ENCODE measurements at regions not wholly inside any gene's neighbourhood (a gene's known extent, or its start where the extent isn't known, plus 50 kb on each side); places are given as distances from the start of the nearest gene placed in this dataset.
"Not testable (repeated sequence)": the region's sequence is repeated elsewhere in the genome, so short reads cannot be mapped to it uniquely, and the experiment has no call there.

GRCh38 chr17:70582777-70583176 lies 413.4 kb downstream of the KCNJ2 start:
- no peak for DNase-seq
- Histone ChIP-seq H3K27ac (ENCODE audit: insufficient read depth, low read length, poor library complexity, severe bottlenecking) (no peak overlapping the region), H3K27me3 (replicated peaks; ENCODE audit: control insufficient read depth, insufficient read depth, low read length, poor library complexity, severe bottlenecking) (no peaks in the 10 kb centered on the region), H3K4me3 (ENCODE audit: insufficient read depth, low read depth, low read length, poor library complexity, severe bottlenecking) (no peak overlapping the region), H3K36me3 (ENCODE audit: control insufficient read depth, insufficient read depth, low read length) (no peaks in the 10 kb centered on the region), H3K9me3 (ENCODE audit: control insufficient read depth, low read length) (no peaks in the 10 kb centered on the region), H3K4me1 (ENCODE audit: control insufficient read depth, insufficient read depth, low read length, poor library complexity, severe bottlenecking) (no peaks in the 10 kb centered on the region)

GRCh38 chr17:70584255-70584654 lies 414.9 kb downstream of the KCNJ2 start:
- H3K4me3 ChIP-seq (ENCODE audit: insufficient read depth, low read depth, low read length, poor library complexity, severe bottlenecking), result no peak overlapping the region
- H3K36me3 ChIP-seq (ENCODE audit: control insufficient read depth, insufficient read depth, low read length), result no peaks in the 10 kb centered on the region
- no peaks in the 10 kb centered on the region for H3K27me3 ChIP-seq (replicated peaks; ENCODE audit: control insufficient read depth, insufficient read depth, low read length, poor library complexity, severe bottlenecking)
- H3K4me1 ChIP-seq (ENCODE audit: control insufficient read depth, insufficient read depth, low read length, poor library complexity, severe bottlenecking), result no peaks in the 10 kb centered on the region
- H3K9me3 ChIP-seq (ENCODE audit: control insufficient read depth, low read length), result no peaks in the 10 kb centered on the region
- DNase-seq, result no peak
- H3K27ac ChIP-seq (ENCODE audit: insufficient read depth, low read length, poor library complexity, severe bottlenecking), result no peak overlapping the region

GRCh38 chr17:70588003-70588402 lies 418.7 kb downstream of the KCNJ2 start:
- H3K36me3 ChIP-seq (ENCODE audit: control insufficient read depth, insufficient read depth, low read length), result no peaks in the 10 kb centered on the region
- no peaks in the 10 kb centered on the region for H3K9me3 ChIP-seq (ENCODE audit: control insufficient read depth, low read length)
- no peaks in the 10 kb centered on the region for H3K4me1 ChIP-seq (ENCODE audit: control insufficient read depth, insufficient read depth, low read length, poor library complexity, severe bottlenecking)
- H3K27ac ChIP-seq (ENCODE audit: insufficient read depth, low read length, poor library complexity, severe bottlenecking), result no peak overlapping the region
- H3K4me3 ChIP-seq (ENCODE audit: insufficient read depth, low read depth, low read length, poor library complexity, severe bottlenecking), result no peak overlapping the region
- no peaks in the 10 kb centered on the region for H3K27me3 ChIP-seq (replicated peaks; ENCODE audit: control insufficient read depth, insufficient read depth, low read length, poor library complexity, severe bottlenecking)
- no peak for DNase-seq

- no peaks in the 10 kb centered on the region for H3K27me3 ChIP-seq (replicated peaks; ENCODE audit: control insufficient read depth, insufficient read depth, low read length, poor library complexity, severe bottlenecking)
- DNase-seq, result no peak
- no peaks in the 10 kb centered on the region for H3K36me3 ChIP-seq (ENCODE audit: control insufficient read depth, insufficient read depth, low read length)
- no peak overlapping the region for H3K4me3 ChIP-seq (ENCODE audit: insufficient read depth, low read depth, low read length, poor library complexity, severe bottlenecking)
- no peaks in the 10 kb centered on the region for H3K9me3 ChIP-seq (ENCODE audit: control insufficient read depth, low read length)
- no peaks in the 10 kb centered on the region for H3K4me1 ChIP-seq (ENCODE audit: control insufficient read depth, insufficient read depth, low read length, poor library complexity, severe bottlenecking)
- no peak overlapping the region for H3K27ac ChIP-seq (ENCODE audit: insufficient read depth, low read length, poor library complexity, severe bottlenecking)
Measured at GRCh38 chr17:70597774-70598173, 428.4 kb downstream of the KCNJ2 start.

GRCh38 chr17:70599198-70599597 lies 429.9 kb downstream of the KCNJ2 start:
- H3K27me3 ChIP-seq (replicated peaks; ENCODE audit: control insufficient read depth, insufficient read depth, low read length, poor library complexity, severe bottlenecking), result no peaks in the 10 kb centered on the region
- no peaks in the 10 kb centered on the region for H3K36me3 ChIP-seq (ENCODE audit: control insufficient read depth, insufficient read depth, low read length)
- no peak overlapping the region for H3K27ac ChIP-seq (ENCODE audit: insufficient read depth, low read length, poor library complexity, severe bottlenecking)
- no peak overlapping the region for H3K4me3 ChIP-seq (ENCODE audit: insufficient read depth, low read depth, low read length, poor library complexity, severe bottlenecking)
- DNase-seq, result no peak
- H3K4me1 ChIP-seq (ENCODE audit: control insufficient read depth, insufficient read depth, low read length, poor library complexity, severe bottlenecking), result no peaks in the 10 kb centered on the region
- no peaks in the 10 kb centered on the region for H3K9me3 ChIP-seq (ENCODE audit: control insufficient read depth, low read length)

GRCh38 chr17:70599945-70600344 lies 430.6 kb downstream of the KCNJ2 start:
- H3K27ac ChIP-seq (ENCODE audit: insufficient read depth, low read length, poor library complexity, severe bottlenecking); DNase-seq; H3K4me1 ChIP-seq (ENCODE audit: control insufficient read depth, insufficient read depth, low read length, poor library complexity, severe bottlenecking); H3K9me3 ChIP-seq (ENCODE audit: control insufficient read depth, low read length); H3K36me3 ChIP-seq (ENCODE audit: control insufficient read depth, insufficient read depth, low read length); H3K27me3 ChIP-seq (replicated peaks; ENCODE audit: control insufficient read depth, insufficient read depth, low read length, poor library complexity, severe bottlenecking); H3K4me3 ChIP-seq (ENCODE audit: insufficient read depth, low read depth, low read length, poor library complexity, severe bottlenecking): not testable (repeated sequence)

- no peak for DNase-seq
- H3K36me3 ChIP-seq (ENCODE audit: control insufficient read depth, insufficient read depth, low read length), result no peaks in the 10 kb centered on the region
Measured at GRCh38 chr17:70603226-70603625, 433.9 kb downstream of the KCNJ2 start.

GRCh38 chr17:70604854-70605253 lies 435.5 kb downstream of the KCNJ2 start:
- Histone ChIP-seq H3K9me3 (ENCODE audit: control insufficient read depth, low read length) (no peaks in the 10 kb centered on the region), H3K36me3 (ENCODE audit: control insufficient read depth, insufficient read depth, low read length) (no peaks in the 10 kb centered on the region), H3K27me3 (replicated peaks; ENCODE audit: control insufficient read depth, insufficient read depth, low read length, poor library complexity, severe bottlenecking) (no peaks in the 10 kb centered on the region), H3K4me1 (ENCODE audit: control insufficient read depth, insufficient read depth, low read length, poor library complexity, severe bottlenecking) (no peaks in the 10 kb centered on the region), H3K4me3 (ENCODE audit: insufficient read depth, low read depth, low read length, poor library complexity, severe bottlenecking) (no peak overlapping the region), H3K27ac (ENCODE audit: insufficient read depth, low read length, poor library complexity, severe bottlenecking) (no peak overlapping the region)
- DNase-seq, result no peak

More at GRCh38 chr17:70603226-70603625, 433.9 kb downstream of the KCNJ2 start:
- Histone ChIP-seq H3K27ac (ENCODE audit: insufficient read depth, low read length, poor library complexity, severe bottlenecking) (no peak overlapping the region), H3K9me3 (ENCODE audit: control insufficient read depth, low read length) (no peaks in the 10 kb centered on the region), H3K27me3 (replicated peaks; ENCODE audit: control insufficient read depth, insufficient read depth, low read length, poor library complexity, severe bottlenecking) (no peaks in the 10 kb centered on the region), H3K4me3 (ENCODE audit: insufficient read depth, low read depth, low read length, poor library complexity, severe bottlenecking) (no peak overlapping the region), H3K4me1 (ENCODE audit: control insufficient read depth, insufficient read depth, low read length, poor library complexity, severe bottlenecking) (no peaks in the 10 kb centered on the region)

- no peaks in the 10 kb centered on the region for H3K27me3 ChIP-seq (replicated peaks; ENCODE audit: control insufficient read depth, insufficient read depth, low read length, poor library complexity, severe bottlenecking)
- no peak overlapping the region for H3K4me3 ChIP-seq (ENCODE audit: insufficient read depth, low read depth, low read length, poor library complexity, severe bottlenecking)
- no peaks in the 10 kb centered on the region for H3K36me3 ChIP-seq (ENCODE audit: control insufficient read depth, insufficient read depth, low read length)
- H3K27ac ChIP-seq (ENCODE audit: insufficient read depth, low read length, poor library complexity, severe bottlenecking), result no peak overlapping the region
- H3K4me1 ChIP-seq (ENCODE audit: control insufficient read depth, insufficient read depth, low read length, poor library complexity, severe bottlenecking), result no peaks in the 10 kb centered on the region
- DNase-seq, result no peak
- no peaks in the 10 kb centered on the region for H3K9me3 ChIP-seq (ENCODE audit: control insufficient read depth, low read length)
Measured at GRCh38 chr17:70606086-70606485, 436.8 kb downstream of the KCNJ2 start.

- Histone ChIP-seq H3K27me3 (replicated peaks; ENCODE audit: control insufficient read depth, insufficient read depth, low read length, poor library complexity, severe bottlenecking) (no peaks in the 10 kb centered on the region), H3K27ac (ENCODE audit: insufficient read depth, low read length, poor library complexity, severe bottlenecking) (no peak overlapping the region), H3K9me3 (ENCODE audit: control insufficient read depth, low read length) (no peaks in the 10 kb centered on the region), H3K36me3 (ENCODE audit: control insufficient read depth, insufficient read depth, low read length) (no peaks in the 10 kb centered on the region), H3K4me1 (ENCODE audit: control insufficient read depth, insufficient read depth, low read length, poor library complexity, severe bottlenecking) (no peaks in the 10 kb centered on the region), H3K4me3 (ENCODE audit: insufficient read depth, low read depth, low read length, poor library complexity, severe bottlenecking) (no peak overlapping the region)
- no peak for DNase-seq
Measured at GRCh38 chr17:70608193-70608592, 438.9 kb downstream of the KCNJ2 start.

- DNase-seq, result no peak
- Histone ChIP-seq H3K36me3 (ENCODE audit: control insufficient read depth, insufficient read depth, low read length) (no peaks in the 10 kb centered on the region), H3K27ac (ENCODE audit: insufficient read depth, low read length, poor library complexity, severe bottlenecking) (no peak overlapping the region), H3K27me3 (replicated peaks; ENCODE audit: control insufficient read depth, insufficient read depth, low read length, poor library complexity, severe bottlenecking) (no peaks in the 10 kb centered on the region), H3K4me1 (ENCODE audit: control insufficient read depth, insufficient read depth, low read length, poor library complexity, severe bottlenecking) (no peaks in the 10 kb centered on the region), H3K9me3 (ENCODE audit: control insufficient read depth, low read length) (no peaks in the 10 kb centered on the region), H3K4me3 (ENCODE audit: insufficient read depth, low read depth, low read length, poor library complexity, severe bottlenecking) (no peak overlapping the region)
Measured at GRCh38 chr17:70608957-70609356, 439.6 kb downstream of the KCNJ2 start.
